HepG2 (cell line): ENCODE measurements at regions not wholly inside any gene's neighbourhood (a gene's known extent, or its start where the extent isn't known, plus 50 kb on each side); places are given as distances from the start of the nearest gene placed in this dataset.

Experiments used
- ATAC-seq: fragments of 200-7000 bp; cut with Tn5 transposase; 3 replicates; pipeline ENCODE4 v1.9.1; 2020; ENCODE audit warnings: mild to moderate bottlenecking, moderate library complexity
- BruUV-seq: library from RNA; stranded (reverse); fragments of 400-500 nt; replicated peaks from 2 replicates; lab custom pipeline; 2021; lab: Mats Ljungman, UMichigan
- CTCF ChIA-PET: fragments of 300-600 bp; formaldehyde crosslinking; extraction: SDS; loops from one replicate; lab custom pipeline; 2021; ENCODE audit warnings: low total read pairs, inconsistent platforms, low intra/inter-chr PET ratio; lab: Yijun Ruan, JAX
- POLR2A ChIA-PET: fragments of 350-600 bp; sonication (Branson Sonifier 250); formaldehyde crosslinking; loops from one replicate; lab custom pipeline; 2020; ENCODE audit warnings: antibody characterized with exemption, inconsistent platforms; lab: Yijun Ruan, JAX
- DNase-seq: peaks from one replicate; pipeline ENCODE4 v3.0.0-alpha.2; 2015; ENCODE audit warnings: low spot score
- FAIRE-seq: peaks from 3 replicates; lab custom pipeline; 2011; peaks lifted over from hg19 to GRCh38; lab: Jason Lieb, UNC
- H2AFZ ChIP-seq: one replicate; pipeline ENCODE4 v1.6.1; 2011; ENCODE audit warnings: low read length, inconsistent platforms
- H3K27ac ChIP-seq: fragments of 300-600 bp; 3 replicates; pipeline ENCODE4 v1.8.0; 2011; ENCODE audit warnings: mixed run types, mild to moderate bottlenecking, mixed read lengths, low read length, inconsistent platforms; ENCODE audit not compliant: insufficient read depth; ENCODE audit errors: extremely low read length
- H3K27me3 ChIP-seq, 2 experiments: fragments of 200-600 bp in 1 of 2; 2 replicates in 1 of 2; 3 replicates in 1 of 2; pipeline versions ENCODE4 v1.6.0 to v1.8.0; 2011; ENCODE audit warnings: low read length in 2 of 2, mild to moderate bottlenecking in 2 of 2, moderate library complexity in 2 of 2, inconsistent platforms in 1 of 2; ENCODE audit not compliant: insufficient read depth in 2 of 2, control insufficient read depth in 1 of 2
- H3K36me3 ChIP-seq, 2 experiments: fragments of 200-600 bp in 1 of 2; replicated peaks in 1 of 2; 2 replicates in 1 of 2; 3 replicates in 1 of 2; pipeline versions ENCODE4 v1.5.1 to v1.8.0; 2011; ENCODE audit warnings: low read length in 2 of 2, inconsistent platforms in 1 of 2; ENCODE audit not compliant: insufficient read depth in 2 of 2, control insufficient read depth in 1 of 2
- H3K4me1 ChIP-seq: 2 replicates; pipeline ENCODE4 v1.5.1; 2012; ENCODE audit warnings: low read length, inconsistent platforms; ENCODE audit not compliant: insufficient read depth
- H3K4me2 ChIP-seq: 2 replicates; pipeline ENCODE4 v1.6.0; 2011; ENCODE audit warnings: low read depth, low read length, inconsistent platforms
- H3K4me3 ChIP-seq, 3 experiments: fragments of 200-600 bp in 1 of 3; sonication (generic), shearing (Covaris generic) in 1 of 3; replicated peaks in 1 of 3; 2 replicates each; pipeline ENCODE4 v1.5.1; 2011 to 2016; ENCODE audit warnings: low read length in 3 of 3, inconsistent platforms in 2 of 3, low read depth in 2 of 3, mild to moderate bottlenecking in 2 of 3, control low read depth in 1 of 3, mixed read lengths in 1 of 3; ENCODE audit not compliant: insufficient read depth in 1 of 3
- H3K79me2 ChIP-seq: one replicate; pipeline ENCODE4 v1.6.1; 2011; ENCODE audit warnings: low read length, inconsistent platforms; ENCODE audit not compliant: insufficient read depth
- H3K9ac ChIP-seq: 2 replicates; pipeline ENCODE4 v1.6.0; 2011; ENCODE audit warnings: mild to moderate bottlenecking, low read depth, low read length, inconsistent platforms; ENCODE audit not compliant: insufficient read depth
- H3K9me3 ChIP-seq: 2 replicates; pipeline ENCODE4 v1.5.1; 2012; ENCODE audit warnings: mild to moderate bottlenecking, low read length
- H4K20me1 ChIP-seq: 2 replicates; pipeline ENCODE4 v1.6.0; 2011; ENCODE audit warnings: inconsistent platforms, mild to moderate bottlenecking, low read length, moderate library complexity; ENCODE audit not compliant: insufficient read depth
- DDIT3 ChIP-seq: sonication (generic); formaldehyde crosslinking; IDR thresholded peaks from 2 replicates; pipeline ENCODE4 v1.4.0; 2020; ENCODE audit warnings: mild to moderate bottlenecking, missing genetic modification reagents
- GPN1 ChIP-seq: sonication (generic); formaldehyde crosslinking; IDR thresholded peaks from 2 replicates; pipeline ENCODE4 v1.5.1; 2020; ENCODE audit warnings: missing genetic modification reagents, borderline replicate concordance
- KDM2A ChIP-seq: sonication (generic); formaldehyde crosslinking; IDR thresholded peaks from 2 replicates; pipeline ENCODE4 v1.4.0; 2020; ENCODE audit warnings: low read depth, missing genetic modification reagents, borderline replicate concordance
- PHB2 ChIP-seq: fragments of 450-650 bp; IDR thresholded peaks from 2 replicates; pipeline ENCODE4 v1.6.1; 2018; ENCODE audit not compliant: partially characterized antibody
- PHF21A ChIP-seq: sonication (generic); formaldehyde crosslinking; IDR thresholded peaks from 2 replicates; pipeline ENCODE4 v1.5.0; 2020; ENCODE audit warnings: mild to moderate bottlenecking, missing genetic modification reagents
- PLSCR1 ChIP-seq: sonication (generic); formaldehyde crosslinking; IDR thresholded peaks from 2 replicates; pipeline ENCODE4 v1.5.0; 2020; ENCODE audit warnings: missing genetic modification reagents, mild to moderate bottlenecking, borderline replicate concordance
- RAD21 ChIP-seq: fragments of 450-650 bp; formaldehyde crosslinking; IDR thresholded peaks from 2 replicates; pipeline ENCODE4 v1.5.0; 2020; ENCODE audit warnings: mild to moderate bottlenecking
- RXRB ChIP-seq: IDR thresholded peaks from 2 replicates; pipeline ENCODE4 v1.6.1; 2016; ENCODE audit warnings: borderline replicate concordance, missing genetic modification reagents, missing compliant biosample characterization
- SIX4 ChIP-seq: sonication (generic); formaldehyde crosslinking; IDR thresholded peaks from 2 replicates; pipeline ENCODE4 v1.4.0; 2020; ENCODE audit warnings: missing genetic modification reagents
- SOX6 ChIP-seq, 2 experiments: fragments of 450-650 bp in 1 of 2; sonication (generic) in 1 of 2; formaldehyde crosslinking in 1 of 2; IDR thresholded peaks; 2 replicates each; pipeline versions ENCODE4 v1.4.0 to v1.6.1; 2017 to 2020; ENCODE audit warnings: antibody characterized with exemption in 1 of 2, mild to moderate bottlenecking in 1 of 2, missing genetic modification reagents in 1 of 2
- SPEN ChIP-seq: sonication (generic); formaldehyde crosslinking; IDR thresholded peaks from 2 replicates; pipeline ENCODE4 v1.5.1; 2020; ENCODE audit warnings: low read depth, mild to moderate bottlenecking, missing genetic modification reagents
- TCF12 ChIP-seq, 2 experiments: fragments of 450-650 bp in 1 of 2; sonication (generic) in 1 of 2; formaldehyde crosslinking in 1 of 2; IDR thresholded peaks; 2 replicates each; pipeline versions ENCODE4 v1.6.1 to v1.8.0; 2017 to 2022; ENCODE audit warnings: antibody characterized with exemption in 1 of 2, mild to moderate bottlenecking in 1 of 2, missing genetic modification reagents in 1 of 2, moderate library complexity in 1 of 2
- ZNF7 ChIP-seq: IDR thresholded peaks from 2 replicates; pipeline ENCODE4 v1.6.1; 2016; ENCODE audit warnings: missing biosample characterization, missing genetic modification reagents
- WGBS: methylation state at CpG from one replicate; pipeline ENCODE4 v1.1.6; 2017; ENCODE audit warnings: low lambda C conversion rate; 5-methylcytosine and 5-hydroxymethylcytosine counted together
- in situ Hi-C: cut with HindIII; loops from 2 replicates; pipeline ENCODE4 v1.10.0; 2017; ENCODE audit warnings: low pct_unique_long_range_greater_than_20kb; ENCODE audit not compliant: extremely low pct_ligation_motif_present
- intact Hi-C: fragments of 100-400 bp; cut with micrococcal nuclease; formaldehyde crosslinking; loops from one replicate; pipeline ENCODE4 v1.10.0; 2022; ENCODE audit not compliant: unreplicated experiment

DNA sequence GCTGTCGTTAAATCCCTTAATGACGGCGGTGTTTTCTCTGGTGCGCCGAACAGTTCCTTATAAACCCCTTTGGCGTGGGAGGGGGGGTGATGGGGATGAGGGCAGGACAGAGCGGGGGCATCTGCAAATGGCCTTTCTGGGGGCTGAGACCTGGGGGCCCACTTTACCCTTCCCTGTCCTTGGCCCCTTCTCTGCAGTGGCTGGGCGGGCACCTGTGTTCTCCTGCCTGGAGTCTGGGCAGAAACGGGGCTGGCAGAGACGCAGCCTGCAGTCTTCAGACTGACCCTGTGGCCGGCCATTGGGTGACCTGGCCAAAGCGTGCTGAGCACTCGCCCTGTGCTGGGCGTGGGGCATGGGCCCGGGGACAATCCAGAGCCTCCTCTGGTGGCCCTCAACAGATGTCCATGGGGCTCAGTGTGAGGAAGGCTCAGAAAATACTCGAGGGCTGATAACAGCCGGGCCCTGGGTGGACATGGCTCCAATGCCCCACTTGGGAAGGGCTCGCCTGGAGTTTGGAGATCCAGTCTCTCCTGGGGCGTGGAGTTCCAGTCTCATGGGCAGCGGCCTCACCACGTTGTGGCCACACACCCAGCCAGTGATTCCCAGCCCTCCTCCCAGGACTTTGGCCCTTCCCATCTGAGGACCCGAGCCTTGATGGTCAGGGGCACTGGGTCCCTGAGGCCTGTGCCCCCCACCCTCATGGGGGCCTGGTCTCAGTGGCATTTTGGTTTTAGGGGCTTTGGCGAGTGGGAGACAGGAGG lies 50.8 kb upstream of the ACTRT2 start (continued):
- TF ChIP-seq SIX4 (no peak), TCF12 (IDR thresholded peaks at IDR 0.05) (no peak), TCF12 (CRISPR knock-in tag; IDR thresholded peaks at IDR 0.05) (no peak), PHB2 (no peak)

GRCh38 chr1:2971101-2971501 lies 50.2 kb upstream of the ACTRT2 start:
- FAIRE-seq = no peak
- intact Hi-C loops = no loop called here

More at GRCh38 chr1:2971101-2971501, 50.2 kb upstream of the ACTRT2 start:
- DNase-seq = no peak
- Histone ChIP-seq H3K27me3 (peaks cover 13 to 51% of the 10 kb centered on the region in 2 experiments), H2AFZ (no peak overlapping the region), H4K20me1 (no peaks in the 10 kb centered on the region), H3K36me3 (no peaks in the 10 kb centered on the region), H3K4me3 (no peak overlapping the region), H3K4me1 (peaks cover 23% of the 10 kb centered on the region), H3K9me3 (no peaks in the 10 kb centered on the region), H3K9ac (no peak overlapping the region), H3K27ac (no peak overlapping the region)
- no peak for ATAC-seq
- BruUV-seq = no TSS peak
- in situ Hi-C loops = no loop called here
- TF ChIP-seq SOX6 (IDR thresholded peaks at IDR 0.05) (no peak), SOX6 (CRISPR knock-in tag; IDR thresholded peaks at IDR 0.05) (no peak), DDIT3 (CRISPR knock-in tag) (no peak), PLSCR1 (CRISPR knock-in tag) (no peak), GPN1 (no peak), KDM2A (no peak), SPEN (CRISPR knock-in tag) (no peak), RXRB (CRISPR knock-in tag) (no peak), RAD21 (no peak), ZNF7 (CRISPR knock-in tag) (no peak), PHF21A (CRISPR knock-in tag) (no peak)
- TF ChIP-seq, all 625 proteins: peak for 0
- CTCF ChIA-PET = no interaction called here
- no peak overlapping the region for H3K4me2 ChIP-seq
- H3K79me2 ChIP-seq = no peaks in the 10 kb centered on the region
- WGBS = 28% methylated on average over 4 of the region's 9 CpGs
- POLR2A ChIA-PET = no interaction called here
